ENCODE measurements at regions not wholly inside any gene's neighbourhood (a gene's known extent, or its start where the extent isn't known, plus 50 kb on each side); places are given as distances from the start of the nearest gene placed in this dataset.

DNA sequence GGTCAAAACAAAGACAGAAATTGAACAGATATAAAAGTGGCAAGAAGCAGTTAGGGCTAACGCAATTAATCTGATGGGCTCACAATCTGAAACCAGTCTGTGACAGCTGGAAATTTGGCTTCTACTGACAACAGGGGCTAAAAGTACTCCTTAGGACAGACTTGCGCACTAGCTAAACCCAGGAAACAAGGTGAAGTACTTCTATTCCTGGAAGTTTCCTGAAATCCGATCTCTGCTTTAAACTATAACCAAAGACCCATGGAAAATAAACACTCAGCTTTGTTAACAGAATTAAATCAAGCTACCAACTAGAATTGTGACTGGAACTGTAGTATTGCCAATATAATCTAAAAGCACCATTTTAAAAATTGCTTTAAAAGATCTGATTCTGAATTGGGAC, 520.2 kb upstream of the ZWINT start:
- TF ChIP-seq, protein P1, sequence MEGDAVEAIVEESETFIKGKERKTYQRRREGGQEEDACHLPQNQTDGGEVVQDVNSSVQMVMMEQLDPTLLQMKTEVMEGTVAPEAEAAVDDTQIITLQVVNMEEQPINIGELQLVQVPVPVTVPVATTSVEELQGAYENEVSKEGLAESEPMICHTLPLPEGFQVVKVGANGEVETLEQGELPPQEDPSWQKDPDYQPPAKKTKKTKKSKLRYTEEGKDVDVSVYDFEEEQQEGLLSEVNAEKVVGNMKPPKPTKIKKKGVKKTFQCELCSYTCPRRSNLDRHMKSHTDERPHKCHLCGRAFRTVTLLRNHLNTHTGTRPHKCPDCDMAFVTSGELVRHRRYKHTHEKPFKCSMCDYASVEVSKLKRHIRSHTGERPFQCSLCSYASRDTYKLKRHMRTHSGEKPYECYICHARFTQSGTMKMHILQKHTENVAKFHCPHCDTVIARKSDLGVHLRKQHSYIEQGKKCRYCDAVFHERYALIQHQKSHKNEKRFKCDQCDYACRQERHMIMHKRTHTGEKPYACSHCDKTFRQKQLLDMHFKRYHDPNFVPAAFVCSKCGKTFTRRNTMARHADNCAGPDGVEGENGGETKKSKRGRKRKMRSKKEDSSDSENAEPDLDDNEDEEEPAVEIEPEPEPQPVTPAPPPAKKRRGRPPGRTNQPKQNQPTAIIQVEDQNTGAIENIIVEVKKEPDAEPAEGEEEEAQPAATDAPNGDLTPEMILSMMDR (IDR thresholded peaks at IDR 0.05), result no peak
- no peak for TF ChIP-seq POLR2A (IDR thresholded peaks at IDR 0.05)
